GM23338 (cell line): ENCODE measurements at regions not wholly inside any gene's neighbourhood (a gene's known extent, or its start where the extent isn't known, plus 50 kb on each side); places are given as distances from the start of the nearest gene placed in this dataset.

ENCODE experiments used
- CREB1 ChIP-seq: fragments of 250-450 bp; sonication (Bioruptor Pico); IDR thresholded peaks from 2 replicates; pipeline ENCODE4 v1.5.0; 2020; ENCODE audit warnings: low read depth, mild to moderate bottlenecking, moderate library complexity
- EZH2 ChIP-seq: fragments of 200-600 bp; sonication (generic); IDR thresholded peaks from one replicate; pipeline ENCODE4 v1.8.0; 2017; ENCODE audit warnings: antibody characterized with exemption, mild to moderate bottlenecking, low read depth; ENCODE audit not compliant: unreplicated experiment
- EZH2phosphoT487 ChIP-seq: fragments of 200-600 bp; sonication (generic); IDR thresholded peaks from one replicate; pipeline ENCODE4 v1.8.1; 2018; ENCODE audit warnings: antibody characterized with exemption; ENCODE audit not compliant: unreplicated experiment
- JUNB ChIP-seq: IDR thresholded peaks from one replicate; pipeline ENCODE4 v1.6.1; 2016; ENCODE audit warnings: antibody characterized with exemption; ENCODE audit not compliant: unreplicated experiment
- POLR2AphosphoS5 ChIP-seq: IDR thresholded peaks from 2 replicates; pipeline ENCODE4 v1.6.1; 2016; ENCODE audit warnings: antibody characterized with exemption, low read depth
- ZNF331 ChIP-seq: fragments of 250-450 bp; sonication (Bioruptor Pico); IDR thresholded peaks from 2 replicates; pipeline ENCODE4 v1.5.0; 2020; ENCODE audit warnings: low read depth, mild to moderate bottlenecking, moderate library complexity
- TF ChIP-seq, protein P1 (sequence below), 2 experiments: fragments of 200-600 bp in 1 of 2; sonication (generic) in 1 of 2; conservative IDR thresholded peaks; 2 replicates each; pipeline versions ENCODE4 v1.5.1 to v1.6.1; 2016 to 2017; ENCODE audit warnings: antibody characterized with exemption in 2 of 2, low read depth in 2 of 2, mild to moderate bottlenecking in 2 of 2, moderate library complexity in 1 of 2
- TF ChIP-seq, protein P2 (sequence below): IDR thresholded peaks from one replicate; pipeline ENCODE4 v1.6.1; 2018; ENCODE audit warnings: antibody characterized with exemption; ENCODE audit not compliant: unreplicated experiment

DNA sequence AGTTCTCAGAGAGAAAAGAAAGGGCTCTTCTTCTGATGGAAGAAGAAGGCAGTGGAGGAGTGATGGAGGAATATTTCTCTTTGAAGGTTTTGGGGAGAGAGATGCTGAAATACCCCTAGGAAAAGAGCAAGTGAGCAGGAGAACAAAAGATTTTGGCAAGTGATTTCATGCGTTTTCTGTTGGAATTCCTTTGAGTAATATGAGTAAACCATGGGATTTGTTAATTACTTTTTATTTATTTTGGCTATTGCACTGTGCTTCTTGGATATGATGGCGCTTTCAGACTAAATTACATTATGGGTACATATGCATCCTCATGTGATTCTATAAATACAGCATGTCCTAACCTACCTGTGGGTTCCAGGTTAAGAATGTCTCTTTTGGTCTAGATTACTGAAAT lies 210.1 kb upstream of the PTGFR start:
- TF ChIP-seq, protein P1, sequence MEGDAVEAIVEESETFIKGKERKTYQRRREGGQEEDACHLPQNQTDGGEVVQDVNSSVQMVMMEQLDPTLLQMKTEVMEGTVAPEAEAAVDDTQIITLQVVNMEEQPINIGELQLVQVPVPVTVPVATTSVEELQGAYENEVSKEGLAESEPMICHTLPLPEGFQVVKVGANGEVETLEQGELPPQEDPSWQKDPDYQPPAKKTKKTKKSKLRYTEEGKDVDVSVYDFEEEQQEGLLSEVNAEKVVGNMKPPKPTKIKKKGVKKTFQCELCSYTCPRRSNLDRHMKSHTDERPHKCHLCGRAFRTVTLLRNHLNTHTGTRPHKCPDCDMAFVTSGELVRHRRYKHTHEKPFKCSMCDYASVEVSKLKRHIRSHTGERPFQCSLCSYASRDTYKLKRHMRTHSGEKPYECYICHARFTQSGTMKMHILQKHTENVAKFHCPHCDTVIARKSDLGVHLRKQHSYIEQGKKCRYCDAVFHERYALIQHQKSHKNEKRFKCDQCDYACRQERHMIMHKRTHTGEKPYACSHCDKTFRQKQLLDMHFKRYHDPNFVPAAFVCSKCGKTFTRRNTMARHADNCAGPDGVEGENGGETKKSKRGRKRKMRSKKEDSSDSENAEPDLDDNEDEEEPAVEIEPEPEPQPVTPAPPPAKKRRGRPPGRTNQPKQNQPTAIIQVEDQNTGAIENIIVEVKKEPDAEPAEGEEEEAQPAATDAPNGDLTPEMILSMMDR (conservative IDR thresholded peaks at IDR 0.05; ENCODE audit: low read depth in 2 of 2): no peak
- TF ChIP-seq EZH2 (no peak), EZH2phosphoT487 (no peak), ZNF331 (no peak), POLR2AphosphoS5 (no peak), CREB1 (CRISPR knock-in tag) (no peak), JUNB (no peak)
- TF ChIP-seq, protein P2, sequence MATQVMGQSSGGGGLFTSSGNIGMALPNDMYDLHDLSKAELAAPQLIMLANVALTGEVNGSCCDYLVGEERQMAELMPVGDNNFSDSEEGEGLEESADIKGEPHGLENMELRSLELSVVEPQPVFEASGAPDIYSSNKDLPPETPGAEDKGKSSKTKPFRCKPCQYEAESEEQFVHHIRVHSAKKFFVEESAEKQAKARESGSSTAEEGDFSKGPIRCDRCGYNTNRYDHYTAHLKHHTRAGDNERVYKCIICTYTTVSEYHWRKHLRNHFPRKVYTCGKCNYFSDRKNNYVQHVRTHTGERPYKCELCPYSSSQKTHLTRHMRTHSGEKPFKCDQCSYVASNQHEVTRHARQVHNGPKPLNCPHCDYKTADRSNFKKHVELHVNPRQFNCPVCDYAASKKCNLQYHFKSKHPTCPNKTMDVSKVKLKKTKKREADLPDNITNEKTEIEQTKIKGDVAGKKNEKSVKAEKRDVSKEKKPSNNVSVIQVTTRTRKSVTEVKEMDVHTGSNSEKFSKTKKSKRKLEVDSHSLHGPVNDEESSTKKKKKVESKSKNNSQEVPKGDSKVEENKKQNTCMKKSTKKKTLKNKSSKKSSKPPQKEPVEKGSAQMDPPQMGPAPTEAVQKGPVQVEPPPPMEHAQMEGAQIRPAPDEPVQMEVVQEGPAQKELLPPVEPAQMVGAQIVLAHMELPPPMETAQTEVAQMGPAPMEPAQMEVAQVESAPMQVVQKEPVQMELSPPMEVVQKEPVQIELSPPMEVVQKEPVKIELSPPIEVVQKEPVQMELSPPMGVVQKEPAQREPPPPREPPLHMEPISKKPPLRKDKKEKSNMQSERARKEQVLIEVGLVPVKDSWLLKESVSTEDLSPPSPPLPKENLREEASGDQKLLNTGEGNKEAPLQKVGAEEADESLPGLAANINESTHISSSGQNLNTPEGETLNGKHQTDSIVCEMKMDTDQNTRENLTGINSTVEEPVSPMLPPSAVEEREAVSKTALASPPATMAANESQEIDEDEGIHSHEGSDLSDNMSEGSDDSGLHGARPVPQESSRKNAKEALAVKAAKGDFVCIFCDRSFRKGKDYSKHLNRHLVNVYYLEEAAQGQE: no peak
